GM13977 (cell line): ENCODE measurements at regions not wholly inside any gene's neighbourhood (a gene's known extent, or its start where the extent isn't known, plus 50 kb on each side); places are given as distances from the start of the nearest gene placed in this dataset.

ENCODE experiments used
- DNase-seq: peaks from one replicate; pipeline ENCODE4 v3.0.0; 2012; ENCODE audit warnings: low spot score
- in situ Hi-C: fragments of 300-500 bp; cut with MboI; formaldehyde crosslinking; loops from one replicate; pipeline ENCODE4 v1.12.0; 2022; ENCODE audit warnings: low sequenced_read_pairs, low pct_unique_long_range_greater_than_20kb, mixed read lengths, inconsistent platforms; ENCODE audit not compliant: unreplicated experiment
- TF ChIP-seq, protein P1 (sequence below): IDR thresholded peaks from 2 replicates; pipeline ENCODE4 v1.5.1; 2012; ENCODE audit warnings: mild to moderate bottlenecking, control low read depth; ENCODE audit not compliant: insufficient read depth; ENCODE audit errors: extremely low read depth, missing control alignments

DNA sequence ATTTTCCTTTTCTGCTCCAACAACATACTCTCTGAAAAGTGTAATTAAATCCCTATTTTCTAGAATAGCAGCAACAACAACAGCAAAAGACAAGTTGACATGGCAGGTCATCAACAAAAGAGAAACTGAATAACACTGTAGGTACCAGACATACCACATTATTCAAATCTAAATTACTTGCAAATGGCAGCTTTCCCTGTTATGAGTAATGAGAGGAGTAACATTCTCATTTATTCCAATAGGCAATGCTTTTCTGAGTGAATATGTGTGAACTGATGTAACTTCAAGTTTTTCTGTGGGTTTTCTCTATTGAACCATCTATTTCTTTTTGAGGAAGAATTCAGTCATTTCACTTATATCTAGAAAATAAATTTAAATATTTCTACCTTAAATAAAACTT lies 501.5 kb downstream of the TRIB2 start:
- TF ChIP-seq, protein P1, sequence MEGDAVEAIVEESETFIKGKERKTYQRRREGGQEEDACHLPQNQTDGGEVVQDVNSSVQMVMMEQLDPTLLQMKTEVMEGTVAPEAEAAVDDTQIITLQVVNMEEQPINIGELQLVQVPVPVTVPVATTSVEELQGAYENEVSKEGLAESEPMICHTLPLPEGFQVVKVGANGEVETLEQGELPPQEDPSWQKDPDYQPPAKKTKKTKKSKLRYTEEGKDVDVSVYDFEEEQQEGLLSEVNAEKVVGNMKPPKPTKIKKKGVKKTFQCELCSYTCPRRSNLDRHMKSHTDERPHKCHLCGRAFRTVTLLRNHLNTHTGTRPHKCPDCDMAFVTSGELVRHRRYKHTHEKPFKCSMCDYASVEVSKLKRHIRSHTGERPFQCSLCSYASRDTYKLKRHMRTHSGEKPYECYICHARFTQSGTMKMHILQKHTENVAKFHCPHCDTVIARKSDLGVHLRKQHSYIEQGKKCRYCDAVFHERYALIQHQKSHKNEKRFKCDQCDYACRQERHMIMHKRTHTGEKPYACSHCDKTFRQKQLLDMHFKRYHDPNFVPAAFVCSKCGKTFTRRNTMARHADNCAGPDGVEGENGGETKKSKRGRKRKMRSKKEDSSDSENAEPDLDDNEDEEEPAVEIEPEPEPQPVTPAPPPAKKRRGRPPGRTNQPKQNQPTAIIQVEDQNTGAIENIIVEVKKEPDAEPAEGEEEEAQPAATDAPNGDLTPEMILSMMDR: no peak
- in situ Hi-C loops: no loop called here
- no peak for DNase-seq

DNA sequence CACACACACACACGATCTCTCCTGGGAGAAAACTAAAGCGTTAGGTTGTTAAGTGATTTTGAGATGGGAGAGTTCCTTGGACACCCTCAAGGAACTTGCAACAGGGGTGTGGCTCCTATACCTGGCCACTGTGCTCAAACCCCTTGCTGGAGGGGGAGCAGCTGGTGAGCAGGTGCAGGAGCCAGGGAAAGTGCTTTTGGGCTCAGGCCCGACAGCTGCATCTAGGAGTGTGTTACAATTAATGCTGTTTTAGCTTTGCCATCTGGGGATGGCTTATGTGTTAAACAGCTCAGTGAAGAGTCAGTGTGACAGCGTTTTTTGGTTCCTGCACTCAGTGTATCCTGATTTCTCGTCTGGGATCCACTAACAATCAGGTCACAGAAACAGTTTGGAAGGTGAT lies 510.8 kb downstream of the TRIB2 start:
- TF ChIP-seq, protein P1: no peak
- no peak for DNase-seq
- in situ Hi-C loops: no loop called here

DNA sequence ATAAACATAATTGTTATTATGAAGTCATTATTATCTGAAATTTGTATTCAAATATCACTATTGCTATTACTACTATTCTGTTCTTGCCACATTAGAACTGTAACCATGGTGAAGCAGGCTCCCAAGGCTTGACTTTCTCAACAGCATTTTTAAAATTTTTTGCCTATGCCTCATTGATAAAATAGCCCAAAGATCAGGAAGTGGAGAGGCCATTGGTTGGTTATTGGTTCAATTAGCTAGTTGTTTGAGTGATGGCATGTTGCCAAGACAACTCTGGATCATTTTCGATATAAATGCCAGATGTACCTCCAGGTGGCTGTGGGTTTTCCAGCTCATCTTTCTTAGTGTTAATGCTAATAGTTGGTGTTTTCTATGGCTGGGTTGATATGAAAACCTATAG lies 513.5 kb downstream of the TRIB2 start:
- no peak for DNase-seq
- TF ChIP-seq, protein P1: no peak
- in situ Hi-C loops: no loop called here

DNA sequence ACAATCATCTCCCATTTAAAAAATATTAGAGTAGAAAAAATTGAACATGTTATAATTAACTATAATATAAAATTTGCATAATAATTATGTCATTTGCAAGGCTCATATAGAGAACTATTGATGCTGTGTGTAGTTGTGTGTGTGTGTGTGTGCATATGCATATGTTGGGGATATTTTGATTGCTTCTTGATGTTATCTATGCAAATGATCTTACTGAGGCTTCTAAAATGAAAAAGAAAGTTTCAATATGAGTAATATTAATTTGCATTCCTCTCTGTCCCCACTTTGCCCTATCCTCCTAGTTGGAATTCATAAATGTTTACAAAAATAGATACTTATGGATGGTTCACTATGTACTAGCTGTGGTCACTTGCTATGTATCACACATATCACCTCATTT lies 523.3 kb downstream of the TRIB2 start:
- in situ Hi-C loops: no loop called here
- DNase-seq: no peak
- TF ChIP-seq, protein P1: no peak

DNA sequence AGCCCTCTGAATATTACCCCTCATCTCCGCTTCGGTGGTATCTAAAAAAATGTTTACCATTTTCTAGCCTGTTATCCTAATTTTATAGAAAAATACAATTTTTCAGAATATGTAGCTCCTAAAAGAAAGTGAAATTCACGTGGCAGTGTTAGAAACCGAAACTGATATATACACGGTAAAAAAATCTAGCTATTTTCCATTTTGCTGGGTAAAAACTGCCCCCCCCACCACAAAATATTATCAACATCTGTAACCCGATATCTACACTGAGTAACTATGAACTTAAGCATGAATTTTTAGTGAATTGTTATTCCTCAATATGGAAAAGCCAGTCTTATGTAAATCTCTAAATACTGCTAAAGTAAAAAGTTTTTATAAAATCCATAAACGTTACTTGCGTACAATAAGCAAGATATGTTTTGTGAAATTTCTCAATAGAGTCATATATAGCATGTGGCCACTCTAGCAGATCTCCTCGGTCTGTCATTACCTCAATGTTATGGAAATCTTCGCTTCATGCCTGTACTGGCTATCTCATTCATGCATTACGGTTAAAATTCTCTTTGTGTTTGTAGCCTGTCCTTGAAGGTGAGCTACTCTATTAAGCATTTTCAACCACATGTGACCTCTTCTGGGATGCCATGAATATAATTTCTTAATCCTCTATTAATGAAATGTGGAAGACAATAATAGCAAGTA lies 524.2 kb downstream of the TRIB2 start:
- TF ChIP-seq, protein P1: no peak
- no peak for DNase-seq
- in situ Hi-C loops: no loop called here

DNA sequence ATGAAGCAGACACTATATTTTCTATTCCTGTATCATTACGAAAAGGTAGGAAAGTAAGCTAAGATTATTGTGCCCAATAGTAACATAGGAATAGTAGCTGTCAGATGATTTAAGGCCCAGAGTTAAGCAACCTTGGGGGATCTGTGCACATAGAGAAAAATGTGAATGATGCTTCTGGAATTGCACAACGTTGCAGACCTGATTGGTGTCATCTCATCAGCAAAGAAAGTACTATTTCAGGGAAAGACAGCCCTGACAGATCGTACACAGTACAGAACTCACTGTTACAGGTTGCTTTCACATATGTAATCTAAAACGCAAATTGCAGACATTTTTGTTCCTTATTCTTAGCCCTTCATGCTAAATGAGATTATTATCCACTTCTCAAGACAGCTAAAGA lies 535.9 kb downstream of the TRIB2 start:
- TF ChIP-seq, protein P1: no peak
- no peak for DNase-seq
- in situ Hi-C loops: no loop called here
